Cerebellar nuclear complex (tissue), 1 donor: ENCODE measurements at regions not wholly inside any gene's neighbourhood (a gene's known extent, or its start where the extent isn't known, plus 50 kb on each side); places are given as distances from the start of the nearest gene placed in this dataset.

ENCODE experiments used
- DNase-seq, 2 experiments: peaks; one replicate each; lab custom pipeline; 2025; lab: John Stamatoyannopoulos, UW

- no peak for DNase-seq
Observed at GRCh38 chr21:36532769-36533467, 53.0 kb upstream of the CLDN14 start.

- DNase-seq = no peak
Observed at GRCh38 chr21:36533468-36533848, 53.5 kb upstream of the CLDN14 start.

GRCh38 chr21:36534656-36535055 lies 54.7 kb upstream of the CLDN14 start:
- no peak for DNase-seq

- no peak for DNase-seq
Observed at GRCh38 chr21:36535618-36536241, 55.8 kb upstream of the CLDN14 start.

- DNase-seq = no peak
Observed at GRCh38 chr21:36538761-36539160, 58.8 kb upstream of the CLDN14 start.

- no peak for DNase-seq
Observed at GRCh38 chr21:36539434-36540150, 59.7 kb upstream of the CLDN14 start.

GRCh38 chr21:36540700-36541099 lies 60.8 kb upstream of the CLDN14 start:
- DNase-seq = no peak

- no peak for DNase-seq
Observed at GRCh38 chr21:36541721-36542139, 61.8 kb upstream of the CLDN14 start.

- no peak for DNase-seq
Observed at GRCh38 chr21:36542312-36543101, 62.6 kb upstream of the CLDN14 start.

GRCh38 chr21:36543924-36544323 lies 64.0 kb upstream of the CLDN14 start:
- DNase-seq = no peak

- no peak for DNase-seq
Observed at GRCh38 chr21:36544545-36544944, 64.6 kb upstream of the CLDN14 start.

GRCh38 chr21:36545776-36546511 lies 66.0 kb upstream of the CLDN14 start:
- DNase-seq = no peak

- no peak for DNase-seq
Observed at GRCh38 chr21:36547464-36547863, 67.5 kb upstream of the CLDN14 start.

- DNase-seq = no peak
Observed at GRCh38 chr21:36548866-36549265, 68.9 kb upstream of the CLDN14 start.

GRCh38 chr21:36549470-36549869 lies 69.5 kb upstream of the CLDN14 start:
- DNase-seq = no peak

- no peak for DNase-seq
Observed at GRCh38 chr21:36550761-36551160, 70.8 kb upstream of the CLDN14 start.

- no peak for DNase-seq
Observed at GRCh38 chr21:36551321-36551720, 71.4 kb upstream of the CLDN14 start.

GRCh38 chr21:36551731-36552433 lies 72.0 kb upstream of the CLDN14 start:
- no peak for DNase-seq

GRCh38 chr21:36552434-36552785 lies 72.5 kb upstream of the CLDN14 start:
- no peak for DNase-seq

GRCh38 chr21:36553406-36553805 lies 73.5 kb upstream of the CLDN14 start:
- no peak for DNase-seq
